ENCODE measurements at regions not wholly inside any gene's neighbourhood (a gene's known extent, or its start where the extent isn't known, plus 50 kb on each side); places are given as distances from the start of the nearest gene placed in this dataset.

- TF ChIP-seq, protein P1, sequence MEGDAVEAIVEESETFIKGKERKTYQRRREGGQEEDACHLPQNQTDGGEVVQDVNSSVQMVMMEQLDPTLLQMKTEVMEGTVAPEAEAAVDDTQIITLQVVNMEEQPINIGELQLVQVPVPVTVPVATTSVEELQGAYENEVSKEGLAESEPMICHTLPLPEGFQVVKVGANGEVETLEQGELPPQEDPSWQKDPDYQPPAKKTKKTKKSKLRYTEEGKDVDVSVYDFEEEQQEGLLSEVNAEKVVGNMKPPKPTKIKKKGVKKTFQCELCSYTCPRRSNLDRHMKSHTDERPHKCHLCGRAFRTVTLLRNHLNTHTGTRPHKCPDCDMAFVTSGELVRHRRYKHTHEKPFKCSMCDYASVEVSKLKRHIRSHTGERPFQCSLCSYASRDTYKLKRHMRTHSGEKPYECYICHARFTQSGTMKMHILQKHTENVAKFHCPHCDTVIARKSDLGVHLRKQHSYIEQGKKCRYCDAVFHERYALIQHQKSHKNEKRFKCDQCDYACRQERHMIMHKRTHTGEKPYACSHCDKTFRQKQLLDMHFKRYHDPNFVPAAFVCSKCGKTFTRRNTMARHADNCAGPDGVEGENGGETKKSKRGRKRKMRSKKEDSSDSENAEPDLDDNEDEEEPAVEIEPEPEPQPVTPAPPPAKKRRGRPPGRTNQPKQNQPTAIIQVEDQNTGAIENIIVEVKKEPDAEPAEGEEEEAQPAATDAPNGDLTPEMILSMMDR (conservative IDR thresholded peaks at IDR 0.05): peak; percentile 32
- no peak for TF ChIP-seq ZFX (IDR thresholded peaks at IDR 0.05)
- H3K27ac ChIP-seq: no peak overlapping the region
Measured at GRCh38 chr5:86986837-86987236, 280.8 kb upstream of the RASA1 start.

DNA sequence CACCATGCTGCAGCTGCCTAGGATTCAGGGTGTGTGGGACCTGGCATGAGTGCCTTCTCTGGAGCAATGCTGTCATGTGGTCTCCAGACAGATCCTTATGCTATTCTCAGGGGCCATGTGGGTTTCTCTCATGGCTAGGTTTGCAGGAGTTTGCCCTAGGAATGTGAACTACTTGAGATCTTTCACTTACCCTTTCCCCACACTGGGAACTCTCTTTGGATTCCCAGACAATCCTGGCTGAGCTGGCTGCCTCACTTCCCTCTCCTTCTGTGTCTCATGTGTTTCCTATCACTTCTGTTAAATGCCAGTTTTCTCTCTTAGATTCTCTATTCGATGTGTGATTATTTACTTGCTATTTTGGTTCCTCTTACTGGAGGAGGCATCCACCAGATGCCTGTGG, 270.2 kb upstream of the RASA1 start:
- no peak overlapping the region for H3K27ac ChIP-seq
- TF ChIP-seq ZFX (IDR thresholded peaks at IDR 0.05): no peak
- TF ChIP-seq, protein P1 (conservative IDR thresholded peaks at IDR 0.05): no peak

DNA sequence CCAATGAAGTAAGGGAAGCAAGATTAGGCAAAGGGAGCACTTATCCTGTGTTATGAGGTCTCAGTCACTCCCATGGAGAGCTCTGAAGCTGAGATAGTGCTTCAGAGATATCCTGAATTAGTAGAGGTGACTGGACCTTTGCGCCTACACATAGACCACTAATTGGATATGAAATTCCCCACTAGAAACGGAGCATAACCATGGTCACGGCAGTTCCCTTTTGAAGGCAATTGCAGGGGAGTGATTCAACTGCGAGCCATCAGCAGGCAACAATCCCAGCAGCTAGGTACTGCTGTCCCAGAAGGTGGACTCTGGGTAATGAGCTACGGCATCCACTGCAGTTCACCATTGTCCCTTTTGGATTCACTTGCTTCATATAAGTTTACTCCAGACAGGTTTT, 267.7 kb upstream of the RASA1 start:
- no peak overlapping the region for H3K27ac ChIP-seq
- TF ChIP-seq, protein P1 (conservative IDR thresholded peaks at IDR 0.05): no peak
- TF ChIP-seq ZFX (IDR thresholded peaks at IDR 0.05): no peak

- no peak overlapping the region for H3K27ac ChIP-seq
- no peak for TF ChIP-seq ZFX (IDR thresholded peaks at IDR 0.05)
- TF ChIP-seq, protein P1 (conservative IDR thresholded peaks at IDR 0.05): no peak
Measured at GRCh38 chr5:87002485-87002884, 265.2 kb upstream of the RASA1 start.

DNA sequence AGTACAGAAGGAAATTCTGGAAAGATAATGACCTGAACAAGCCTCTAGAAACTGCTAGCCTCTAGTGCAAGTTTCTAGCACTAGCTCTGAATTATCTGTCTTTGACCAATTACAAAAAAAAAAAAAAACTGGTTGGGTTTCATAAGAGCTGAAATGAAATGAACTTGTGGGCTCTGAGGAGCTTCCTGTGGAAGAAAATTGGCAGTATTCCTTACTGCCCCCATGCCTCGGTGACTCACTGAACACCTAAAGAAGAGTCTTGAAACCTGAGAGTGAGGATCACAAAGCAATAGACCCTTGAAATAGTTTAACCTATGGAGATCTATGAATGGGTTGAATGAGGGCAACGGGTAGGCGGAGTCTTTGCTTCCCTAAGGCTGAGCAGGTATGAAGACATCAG, 263.6 kb upstream of the RASA1 start:
- no peak overlapping the region for H3K27ac ChIP-seq
- TF ChIP-seq ZFX (IDR thresholded peaks at IDR 0.05): no peak
- TF ChIP-seq, protein P1 (conservative IDR thresholded peaks at IDR 0.05): no peak

- TF ChIP-seq, protein P1 (conservative IDR thresholded peaks at IDR 0.05): no peak
- no peak for TF ChIP-seq ZFX (IDR thresholded peaks at IDR 0.05)
- no peak overlapping the region for H3K27ac ChIP-seq
Measured at GRCh38 chr5:87007737-87008136, 259.9 kb upstream of the RASA1 start.

GRCh38 chr5:87008751-87009560, 258.7 kb upstream of the RASA1 start:
- TF ChIP-seq ZFX (IDR thresholded peaks at IDR 0.05): no peak
- TF ChIP-seq, protein P1 (conservative IDR thresholded peaks at IDR 0.05): no peak
- H3K27ac ChIP-seq: no peak overlapping the region
